Thoracic aorta (tissue), 2 donors: ENCODE measurements at regions not wholly inside any gene's neighbourhood (a gene's known extent, or its start where the extent isn't known, plus 50 kb on each side); places are given as distances from the start of the nearest gene placed in this dataset.

Experiments used
- ATAC-seq: fragments of 150-250 bp; one replicate; pipeline ENCODE4 v1.8.0; 2017; ENCODE audit warnings: low read depth; ENCODE audit not compliant: insufficient number of reproducible peaks, low FRiP score
- DNase-seq: peaks from one replicate; pipeline ENCODE4 v3.0.0-alpha.2; 2020; ENCODE audit warnings: low spot score
- H3K27ac ChIP-seq, 2 donors: fragments of 200-600 bp; sonication (generic); 1 replicate in 1 of 2; 2 replicates in 1 of 2; pipeline ENCODE4 v1.5.1; 2016; ENCODE audit warnings: mild to moderate bottlenecking in 2 of 2, moderate library complexity in 2 of 2
- H3K27me3 ChIP-seq: fragments of 200-600 bp; sonication (generic); replicated peaks from 2 replicates; pipeline ENCODE4 v1.6.0; 2016; ENCODE audit warnings: mild to moderate bottlenecking; ENCODE audit not compliant: insufficient read depth
- H3K36me3 ChIP-seq: fragments of 200-600 bp; sonication (generic); one replicate; pipeline ENCODE4 v1.5.1; 2016
- H3K4me1 ChIP-seq, 2 donors: fragments of 200-600 bp; sonication (generic); 1 replicate in 1 of 2; 2 replicates in 1 of 2; pipeline versions ENCODE4 v1.5.1 to v1.6.0; 2016; ENCODE audit warnings: low read depth in 2 of 2, mild to moderate bottlenecking in 1 of 2; ENCODE audit not compliant: control insufficient read depth in 1 of 2
- H3K4me3 ChIP-seq: fragments of 200-600 bp; sonication (generic); 2 replicates; pipeline ENCODE4 v1.5.1; 2016; ENCODE audit warnings: mild to moderate bottlenecking
- H3K9me3 ChIP-seq: fragments of 200-600 bp; sonication (generic); 2 replicates; pipeline ENCODE4 v1.5.1; 2016
- CTCF ChIP-seq: fragments of 200-600 bp; sonication (generic); IDR thresholded peaks from one replicate; pipeline ENCODE4 v1.5.1; 2019; ENCODE audit warnings: antibody characterized with exemption

- Histone ChIP-seq H3K27ac (no peak overlapping the region), H3K36me3 (no peaks in the 10 kb centered on the region), H3K9me3 (no peaks in the 10 kb centered on the region), H3K4me1 (no peaks in the 10 kb centered on the region), H3K27me3 (no peaks in the 10 kb centered on the region), H3K4me3 (no peak overlapping the region)
- ATAC-seq (no peak), DNase-seq (no peak)
- no peak for TF ChIP-seq CTCF
Measured at GRCh38 chr14:101022121-101022520, 118.6 kb upstream of the RTL1 start.

- no peak for ATAC-seq
Measured at GRCh38 chr14:101022916-101023435, 119.5 kb upstream of the RTL1 start.

GRCh38 chr14:101024686-101025085, 121.2 kb upstream of the RTL1 start:
- Histone ChIP-seq H3K4me3 (no peak overlapping the region), H3K36me3 (no peaks in the 10 kb centered on the region), H3K9me3 (no peaks in the 10 kb centered on the region), H3K27ac (no peak overlapping the region), H3K4me1 (no peaks in the 10 kb centered on the region), H3K27me3 (no peaks in the 10 kb centered on the region)
- no peak for DNase-seq
- ATAC-seq: no peak
- TF ChIP-seq CTCF: no peak

More at GRCh38 chr14:101022916-101023435, 119.5 kb upstream of the RTL1 start:
- no peak for TF ChIP-seq CTCF
- DNase-seq: no peak
- Histone ChIP-seq H3K27me3 (no peaks in the 10 kb centered on the region), H3K4me1 (no peaks in the 10 kb centered on the region), H3K27ac (no peak overlapping the region), H3K9me3 (no peaks in the 10 kb centered on the region), H3K36me3 (no peaks in the 10 kb centered on the region), H3K4me3 (no peak overlapping the region)

- ATAC-seq (no peak), DNase-seq (no peak)
- no peaks in the 10 kb centered on the region for H3K36me3 ChIP-seq
- H3K27ac ChIP-seq: no peak overlapping the region
- no peaks in the 10 kb centered on the region for H3K9me3 ChIP-seq
- no peak overlapping the region for H3K4me3 ChIP-seq
- no peak for TF ChIP-seq CTCF
- H3K4me1 ChIP-seq: no peaks in the 10 kb centered on the region
- no peaks in the 10 kb centered on the region for H3K27me3 ChIP-seq
Measured at GRCh38 chr14:101025131-101025530, 121.6 kb upstream of the RTL1 start.

GRCh38 chr14:101025696-101026095, 122.2 kb upstream of the RTL1 start:
- DNase-seq (no peak), ATAC-seq (no peak)
- Histone ChIP-seq H3K27ac (no peak overlapping the region), H3K9me3 (no peaks in the 10 kb centered on the region), H3K4me3 (no peak overlapping the region), H3K4me1 (no peaks in the 10 kb centered on the region), H3K27me3 (no peaks in the 10 kb centered on the region), H3K36me3 (no peaks in the 10 kb centered on the region)
- no peak for TF ChIP-seq CTCF
